Ascending aorta (tissue), 2 donors: ENCODE measurements at regions not wholly inside any gene's neighbourhood (a gene's known extent, or its start where the extent isn't known, plus 50 kb on each side); places are given as distances from the start of the nearest gene placed in this dataset.

Experiments
- DNase-seq, 2 donors: peaks; one replicate each; pipeline ENCODE4 v3.0.0-alpha.2; 2019; ENCODE audit warnings: low spot score in 2 of 2
- H3K27ac ChIP-seq, 2 donors: fragments of 200-600 bp; sonication (generic); one replicate each; pipeline ENCODE4 v1.5.1; 2016 to 2017; ENCODE audit warnings: mild to moderate bottlenecking in 1 of 2
- H3K27me3 ChIP-seq: fragments of 200-600 bp; sonication (generic); one replicate; pipeline ENCODE4 v1.5.1; 2017
- H3K36me3 ChIP-seq, 2 donors: fragments of 200-600 bp; sonication (generic); one replicate each; pipeline ENCODE4 v1.5.1; 2016
- H3K4me1 ChIP-seq, 2 donors: fragments of 200-600 bp; sonication (generic); one replicate each; pipeline ENCODE4 v1.5.1; 2016 to 2017; ENCODE audit warnings: mild to moderate bottlenecking in 1 of 2
- H3K4me3 ChIP-seq, 2 donors: fragments of 200-600 bp; sonication (generic); one replicate each; pipeline ENCODE4 v1.5.1; 2016 to 2017; ENCODE audit warnings: mild to moderate bottlenecking in 1 of 2
- H3K9me3 ChIP-seq, 2 donors: fragments of 200-600 bp; sonication (generic); one replicate each; pipeline ENCODE4 v1.5.1; 2016
- CTCF ChIP-seq, 3 experiments: fragments of 200-600 bp in 2 of 3; fragments of 450-650 bp in 1 of 3; sonication (generic) in 2 of 3; IDR thresholded peaks; one replicate each; pipeline ENCODE4 v1.5.1; 2016 to 2019; ENCODE audit warnings: antibody characterized with exemption in 3 of 3, mild to moderate bottlenecking in 1 of 3, moderate library complexity in 1 of 3
- intact Hi-C: fragments of 100-400 bp; cut with DNase I; formaldehyde crosslinking; loops from one replicate; pipeline ENCODE4 v1.15.1; 2023

GRCh38 chr21:22892740-22893139 lies 1894.5 kb downstream of the NCAM2 start:
- no peaks in the 10 kb centered on the region for H3K27me3 ChIP-seq
- no peak overlapping the region for H3K27ac ChIP-seq
- no peaks in the 10 kb centered on the region for H3K36me3 ChIP-seq
- H3K4me1 ChIP-seq, result no peaks in the 10 kb centered on the region
- H3K4me3 ChIP-seq, result no peak overlapping the region
- no peaks in the 10 kb centered on the region for H3K9me3 ChIP-seq
- TF ChIP-seq CTCF (IDR thresholded peaks at IDR 0.05), result no peak
- intact Hi-C loops, result no loop called here
- DNase-seq, result no peak

GRCh38 chr21:22898051-22898665 lies 1899.9 kb downstream of the NCAM2 start:
- no peak for DNase-seq
- Histone ChIP-seq H3K36me3 (no peaks in the 10 kb centered on the region), H3K27ac (no peak overlapping the region), H3K4me1 (no peaks in the 10 kb centered on the region), H3K4me3 (no peak overlapping the region), H3K9me3 (no peaks in the 10 kb centered on the region), H3K27me3 (no peaks in the 10 kb centered on the region)
- no peak for TF ChIP-seq CTCF (IDR thresholded peaks at IDR 0.05)
- intact Hi-C loops, result no loop called here

- intact Hi-C loops, result no loop called here
- TF ChIP-seq CTCF (IDR thresholded peaks at IDR 0.05), result no peak
- Histone ChIP-seq H3K27ac (no peak overlapping the region), H3K27me3 (no peaks in the 10 kb centered on the region), H3K9me3 (no peaks in the 10 kb centered on the region), H3K4me1 (no peaks in the 10 kb centered on the region), H3K36me3 (no peaks in the 10 kb centered on the region), H3K4me3 (no peak overlapping the region)
- no peak for DNase-seq
Observed at GRCh38 chr21:22900490-22900889, 1902.3 kb downstream of the NCAM2 start.

- Histone ChIP-seq H3K36me3 (no peaks in the 10 kb centered on the region), H3K4me1 (no peaks in the 10 kb centered on the region), H3K27ac (no peak overlapping the region), H3K4me3 (no peak overlapping the region), H3K27me3 (no peaks in the 10 kb centered on the region), H3K9me3 (no peaks in the 10 kb centered on the region)
- DNase-seq, result no peak
- intact Hi-C loops, result no loop called here
- no peak for TF ChIP-seq CTCF (IDR thresholded peaks at IDR 0.05)
Observed at GRCh38 chr21:22903851-22904250, 1905.6 kb downstream of the NCAM2 start.

- no peaks in the 10 kb centered on the region for H3K9me3 ChIP-seq
- no peaks in the 10 kb centered on the region for H3K36me3 ChIP-seq
- H3K4me1 ChIP-seq, result no peaks in the 10 kb centered on the region
- no peak overlapping the region for H3K4me3 ChIP-seq
- no peak for DNase-seq
- no peak overlapping the region for H3K27ac ChIP-seq
- H3K27me3 ChIP-seq, result no peaks in the 10 kb centered on the region
- no peak for TF ChIP-seq CTCF (IDR thresholded peaks at IDR 0.05)
- intact Hi-C loops, result no loop called here
Observed at GRCh38 chr21:22904385-22904784, 1906.2 kb downstream of the NCAM2 start.

GRCh38 chr21:22925032-22925431 lies 1926.8 kb downstream of the NCAM2 start:
- intact Hi-C loops, result no loop called here

More at GRCh38 chr21:22925032-22925431, 1926.8 kb downstream of the NCAM2 start:
- Histone ChIP-seq H3K4me1 (no peaks in the 10 kb centered on the region), H3K27me3 (no peaks in the 10 kb centered on the region), H3K36me3 (no peaks in the 10 kb centered on the region), H3K27ac (no peak overlapping the region), H3K4me3 (no peak overlapping the region), H3K9me3 (no peaks in the 10 kb centered on the region)
- DNase-seq, result no peak
- no peak for TF ChIP-seq CTCF (IDR thresholded peaks at IDR 0.05)
